Endothelial cell of umbilical vein (primary cell): ENCODE measurements at regions not wholly inside any gene's neighbourhood (a gene's known extent, or its start where the extent isn't known, plus 50 kb on each side); places are given as distances from the start of the nearest gene placed in this dataset.

ENCODE experiments used
- CTCF ChIP-seq, 2 donors: IDR thresholded peaks; 1 replicate in 1 of 2; 2 replicates in 1 of 2; pipeline ENCODE4 v1.5.1; 2011; ENCODE audit warnings: low read length in 2 of 2, mild to moderate bottlenecking in 2 of 2, moderate library complexity in 2 of 2, control low read depth in 1 of 2, inconsistent platforms in 1 of 2, low read depth in 1 of 2; ENCODE audit not compliant: insufficient read depth in 1 of 2; ENCODE audit errors: extremely low read depth in 1 of 2
- EZH2 ChIP-seq: IDR thresholded peaks from 2 replicates; pipeline ENCODE4 v1.6.1; 2012; ENCODE audit warnings: borderline replicate concordance, low read depth, mild to moderate bottlenecking, moderate library complexity, low read length, inconsistent platforms; ENCODE audit not compliant: severe bottlenecking
- FOS ChIP-seq: IDR thresholded peaks from 2 replicates; pipeline ENCODE4 v1.6.1; 2011; ENCODE audit warnings: mild to moderate bottlenecking, low read length, moderate library complexity, borderline replicate concordance; ENCODE audit not compliant: insufficient read depth
- GATA2 ChIP-seq: IDR thresholded peaks from 2 replicates; pipeline ENCODE4 v1.7.0; 2011; ENCODE audit warnings: low read depth, mild to moderate bottlenecking, moderate library complexity, mixed read lengths, low read length; ENCODE audit not compliant: insufficient read length, insufficient read depth
- JUN ChIP-seq: IDR thresholded peaks from 2 replicates; pipeline ENCODE4 v1.6.1; 2011; ENCODE audit warnings: borderline replicate concordance, low read depth; ENCODE audit not compliant: insufficient read length, insufficient read depth
- MAX ChIP-seq: IDR thresholded peaks from 2 replicates; pipeline ENCODE4 v1.6.1; 2011; ENCODE audit not compliant: insufficient read depth, insufficient read length
- MYC ChIP-seq: IDR thresholded peaks from one replicate; pipeline ENCODE4 v1.6.1; 2011; ENCODE audit warnings: mild to moderate bottlenecking, low read depth, low read length
- POLR2A ChIP-seq: IDR thresholded peaks from 2 replicates; pipeline ENCODE4 v1.6.1; 2012; ENCODE audit warnings: low read depth, mild to moderate bottlenecking, control low read depth, low read length
- POLR2AphosphoS5 ChIP-seq: IDR thresholded peaks from 2 replicates; pipeline ENCODE4 v1.6.1; 2012; ENCODE audit warnings: low read depth, mild to moderate bottlenecking, control low read depth, low read length, moderate library complexity; ENCODE audit not compliant: insufficient read depth

DNA sequence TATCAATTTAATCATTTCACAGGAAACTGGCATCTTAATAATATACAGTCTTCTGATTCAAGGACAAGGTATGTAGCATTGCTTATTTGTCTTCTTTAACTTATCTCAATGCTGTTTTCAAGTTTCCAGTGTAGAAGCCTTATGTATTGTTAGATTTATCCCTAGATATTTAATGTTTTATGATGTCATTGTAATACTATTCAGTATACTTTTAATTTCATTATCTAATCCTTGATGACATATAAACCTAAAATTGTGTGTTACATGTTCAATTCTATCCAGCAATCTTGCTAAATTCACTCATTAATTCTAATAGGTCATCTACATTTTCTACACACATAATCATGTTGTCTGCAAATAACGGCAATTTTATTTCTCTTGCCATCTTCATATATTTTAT, 126.3 kb upstream of the SEC61G start:
- TF ChIP-seq CTCF (IDR thresholded peaks at IDR 0.05; ENCODE audit: extremely low read depth in 1 of 2, insufficient read depth in 1 of 2, low read depth in 1 of 2, low read length in 2 of 2) (no peak), EZH2 (no peak), POLR2A (no peak), POLR2AphosphoS5 (no peak), MYC (no peak), GATA2 (no peak), JUN (no peak), MAX (no peak), FOS (no peak)
